HG03342 (cell line): ENCODE measurements at regions not wholly inside any gene's neighbourhood (a gene's known extent, or its start where the extent isn't known, plus 50 kb on each side); places are given as distances from the start of the nearest gene placed in this dataset.
"Not testable (repeated sequence)": the region's sequence is repeated elsewhere in the genome, so short reads cannot be mapped to it uniquely, and the experiment has no call there.

Experiments
- ATAC-seq: cut with Tn5 transposase; IDR thresholded peaks from one replicate; pipeline ENCODE4 v1.9.1; 2021; ENCODE audit warnings: mild to moderate bottlenecking, moderate library complexity; ENCODE audit not compliant: unreplicated experiment

DNA sequence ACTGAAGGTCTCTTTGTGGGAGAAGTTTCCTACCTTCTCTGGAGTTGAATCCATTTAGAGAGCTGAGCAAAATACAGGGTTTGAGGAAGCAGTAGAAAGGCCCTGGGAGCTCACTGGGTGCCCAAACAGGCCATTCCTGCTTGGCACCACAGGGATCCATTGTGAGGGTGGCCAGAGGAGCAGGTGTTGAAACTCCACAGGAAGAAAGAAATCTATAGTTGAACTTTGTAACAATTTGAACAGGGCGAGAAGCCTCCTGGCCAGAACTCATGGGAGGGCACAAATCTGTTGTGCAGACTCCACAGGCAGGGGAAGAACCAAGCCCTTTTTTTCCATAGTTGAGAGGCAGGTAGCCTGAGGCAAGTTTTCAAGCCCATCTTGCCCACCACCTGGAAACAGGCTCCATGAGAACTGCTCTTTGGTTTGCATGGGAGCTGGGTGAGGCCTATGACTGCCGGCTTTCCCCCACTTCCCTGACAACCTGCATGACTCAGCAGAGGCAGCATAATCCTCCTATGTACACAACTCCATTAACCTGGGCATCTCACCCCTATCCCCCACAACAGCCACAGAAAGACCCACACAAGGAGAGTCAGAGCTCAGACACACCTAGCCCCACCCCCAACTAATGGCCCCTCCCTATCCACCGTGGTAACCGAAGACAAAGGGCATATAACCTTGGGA lies 1053.0 kb downstream of the TSN start:
- no peak for ATAC-seq

DNA sequence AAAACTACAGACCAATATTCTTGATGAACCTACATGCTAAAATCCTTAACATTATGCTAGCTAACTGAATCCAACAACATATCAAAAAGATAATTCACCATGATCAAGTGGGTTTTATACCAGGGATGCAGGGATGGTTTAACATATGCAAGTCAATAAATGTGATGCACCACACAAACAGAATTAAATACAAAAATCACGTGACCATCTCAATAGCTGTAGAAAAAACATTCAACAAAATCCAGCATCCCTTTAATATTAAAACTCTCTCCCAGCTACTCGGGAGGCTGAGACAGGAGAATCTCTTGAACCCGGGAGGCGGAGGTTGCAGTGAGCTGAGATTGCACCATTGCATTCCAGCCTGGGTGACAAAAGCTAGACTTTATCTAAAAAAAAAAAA lies 1056.8 kb downstream of the TSN start:
- not testable (repeated sequence) for ATAC-seq

DNA sequence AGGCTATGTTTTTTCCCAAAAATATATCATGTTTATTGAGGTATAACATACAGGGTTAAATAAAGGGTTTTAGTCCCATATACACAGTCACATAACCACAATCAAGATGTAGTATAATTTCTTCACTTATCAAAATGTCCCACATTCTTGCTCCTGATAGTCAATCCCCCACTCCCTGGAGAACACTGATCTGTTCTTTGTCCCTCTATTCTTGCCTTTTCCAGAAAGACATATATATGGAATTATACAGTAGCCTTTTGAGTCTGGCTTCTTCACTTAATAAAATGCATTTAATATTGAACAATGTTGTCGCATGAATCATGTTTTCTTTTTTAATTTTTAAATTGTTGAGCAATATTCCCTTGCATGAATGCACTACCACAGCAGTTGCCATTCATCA lies 1059.7 kb downstream of the TSN start:
- no peak for ATAC-seq

DNA sequence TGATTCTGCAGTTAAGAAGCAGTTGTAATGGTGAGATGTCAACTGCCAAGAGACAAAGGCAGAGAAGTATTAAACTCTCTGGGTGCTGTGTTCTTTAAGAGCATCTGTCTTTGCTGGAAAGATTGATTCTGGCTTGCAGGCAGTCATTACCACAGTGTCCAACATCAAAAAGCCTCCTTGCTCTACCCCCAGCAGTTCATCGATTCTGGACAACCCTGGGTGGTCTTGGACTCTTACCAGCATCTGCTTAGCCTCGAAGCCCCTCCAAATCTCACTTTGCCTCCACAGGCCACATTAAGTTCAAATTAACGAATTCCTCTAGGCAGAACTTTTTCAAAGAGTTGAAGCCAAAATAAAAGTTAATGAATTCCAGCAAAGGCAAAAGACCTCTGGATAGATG lies 1061.4 kb downstream of the TSN start:
- no peak for ATAC-seq

- ATAC-seq, result no peak
Measured at GRCh38 chr2:122822319-122822718, 1066.9 kb downstream of the TSN start.

DNA sequence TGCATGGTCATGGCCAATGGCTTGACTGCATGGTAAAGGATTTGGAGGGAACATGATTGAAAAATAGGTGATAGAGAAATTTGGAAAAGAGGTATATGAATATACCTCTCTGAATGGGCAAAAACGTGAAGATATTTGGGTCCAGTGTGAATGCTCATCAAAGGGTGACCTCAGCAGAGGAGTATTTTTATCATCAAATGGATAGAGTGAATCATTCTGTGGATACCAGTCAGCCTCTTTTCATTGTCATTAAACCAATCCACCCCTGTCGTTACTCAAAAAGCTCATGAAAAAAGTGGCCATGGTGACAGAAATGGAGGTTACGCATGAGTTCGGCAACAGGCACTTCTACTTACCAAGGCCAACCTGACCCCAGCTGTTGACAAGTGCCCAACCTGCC lies 1074.7 kb downstream of the TSN start:
- no peak for ATAC-seq

GRCh38 chr2:122831649-122832048 lies 1076.2 kb downstream of the TSN start:
- ATAC-seq, result no peak

DNA sequence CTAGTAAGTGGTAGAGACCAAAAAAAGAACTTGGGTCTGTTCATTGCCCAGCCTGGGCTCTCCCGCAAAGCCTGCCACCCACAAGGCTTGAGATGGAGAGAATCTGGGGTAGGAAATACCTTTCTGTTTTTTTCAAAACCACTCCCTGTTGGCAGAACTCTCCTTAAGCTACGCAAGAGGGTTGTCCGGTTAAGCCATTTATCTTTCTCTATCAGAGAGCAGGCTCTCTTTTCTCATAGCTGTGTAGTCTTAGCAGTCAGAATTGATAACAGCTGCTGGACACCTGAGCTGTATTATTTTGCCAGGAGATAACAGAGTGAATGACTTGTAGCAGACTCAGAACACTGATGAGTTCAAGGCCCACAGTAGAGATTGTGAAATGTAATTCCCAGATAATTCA lies 1088.1 kb downstream of the TSN start:
- ATAC-seq, result no peak

DNA sequence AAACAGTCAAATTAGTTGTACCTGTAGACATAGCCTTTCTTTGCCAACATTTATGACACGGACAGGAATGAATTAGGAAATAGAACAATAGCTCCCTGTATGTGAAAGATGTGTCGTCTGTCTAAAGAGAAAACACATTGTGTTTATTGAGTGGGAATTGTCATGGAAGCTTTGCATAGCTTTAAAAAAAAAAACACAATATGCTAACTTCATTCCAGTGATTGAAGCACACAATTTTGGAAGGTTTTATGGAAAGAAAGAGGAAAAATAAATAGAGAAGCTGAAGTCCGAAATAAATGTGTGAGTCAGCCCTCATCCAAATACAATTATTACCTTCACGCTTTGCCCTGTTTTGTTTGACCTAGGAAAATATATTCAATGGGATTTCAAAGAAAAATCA lies 1095.7 kb downstream of the TSN start:
- no peak for ATAC-seq

GRCh38 chr2:122851972-122852531 lies 1096.6 kb downstream of the TSN start:
- ATAC-seq, result no peak

GRCh38 chr2:122856696-122857095 lies 1101.2 kb downstream of the TSN start:
- no peak for ATAC-seq

GRCh38 chr2:122858075-122858702 lies 1102.7 kb downstream of the TSN start:
- no peak for ATAC-seq

DNA sequence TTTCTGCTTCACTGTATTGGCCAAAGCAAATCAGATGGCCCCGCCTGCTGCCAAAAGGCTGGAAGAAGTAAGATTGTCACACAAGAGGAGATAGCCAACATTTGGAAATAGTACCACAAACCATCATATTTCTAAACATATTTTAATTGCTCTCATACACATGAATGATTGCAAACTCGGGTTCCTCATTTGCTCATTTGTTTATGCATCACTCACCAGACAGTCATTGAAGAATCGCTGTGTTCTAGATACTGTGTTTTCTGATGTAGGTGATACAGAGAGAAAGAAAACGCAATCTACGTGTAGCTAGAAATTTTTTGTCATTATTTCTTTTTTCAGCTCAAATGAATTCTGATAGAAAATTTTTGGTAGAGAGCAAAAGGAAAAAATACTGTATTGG lies 1103.4 kb downstream of the TSN start:
- no peak for ATAC-seq

DNA sequence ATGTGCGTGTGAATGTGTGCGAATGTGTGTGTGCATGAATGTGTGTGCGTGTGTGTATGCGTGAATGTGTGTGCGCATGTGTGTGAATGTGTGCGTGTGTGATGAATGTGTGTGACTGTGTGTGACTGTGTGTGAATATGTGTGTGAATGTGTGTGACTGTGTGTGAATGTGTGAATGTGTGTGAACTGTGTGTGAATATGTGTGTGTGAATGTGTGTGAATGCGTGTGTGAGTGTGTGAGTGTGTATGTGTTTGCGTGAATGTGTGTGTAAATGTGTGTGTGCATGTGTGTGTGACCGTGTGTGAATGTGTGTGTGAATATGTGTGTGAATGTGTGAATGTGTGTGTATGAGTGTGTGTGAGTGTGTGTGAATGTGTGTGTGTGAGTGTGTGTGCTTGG lies 1103.8 kb downstream of the TSN start:
- no peak for ATAC-seq

DNA sequence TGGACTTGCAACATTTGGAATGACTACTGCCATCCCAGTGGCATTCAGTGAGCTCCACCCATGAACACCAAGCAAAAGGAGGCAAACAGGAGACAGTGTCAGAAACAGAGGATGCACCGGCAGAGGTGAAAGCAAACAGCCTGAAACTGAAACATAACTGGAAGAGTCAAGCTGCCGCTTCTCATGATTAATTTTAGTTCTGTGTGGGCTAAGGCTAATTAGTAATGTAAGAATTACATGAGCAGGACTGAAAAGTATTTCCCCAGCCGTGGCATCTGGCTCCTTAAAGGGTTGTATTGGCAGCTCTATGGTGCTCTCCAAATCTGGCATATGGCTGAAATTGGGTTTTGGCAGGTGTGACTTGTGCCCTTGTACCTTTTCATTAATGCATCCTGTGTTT lies 1108.1 kb downstream of the TSN start:
- no peak for ATAC-seq

DNA sequence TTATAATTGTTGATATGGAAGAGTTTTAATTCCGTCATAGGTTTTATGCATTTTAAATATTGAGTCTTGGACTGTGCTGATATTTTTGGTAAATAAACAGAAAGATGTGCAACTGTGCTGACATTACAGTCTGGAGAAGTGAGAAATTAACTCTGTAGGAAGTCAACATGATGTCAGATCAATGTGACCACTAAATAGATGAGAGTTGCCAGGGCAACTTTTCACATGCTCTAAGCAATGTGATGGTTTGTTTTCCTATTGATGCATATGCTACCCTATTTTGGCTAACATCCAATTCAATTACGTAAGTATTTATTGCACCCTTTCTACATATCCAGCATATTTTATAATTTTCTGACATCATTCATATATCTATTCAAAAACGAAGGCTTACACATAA lies 1109.3 kb downstream of the TSN start:
- ATAC-seq, result no peak

DNA sequence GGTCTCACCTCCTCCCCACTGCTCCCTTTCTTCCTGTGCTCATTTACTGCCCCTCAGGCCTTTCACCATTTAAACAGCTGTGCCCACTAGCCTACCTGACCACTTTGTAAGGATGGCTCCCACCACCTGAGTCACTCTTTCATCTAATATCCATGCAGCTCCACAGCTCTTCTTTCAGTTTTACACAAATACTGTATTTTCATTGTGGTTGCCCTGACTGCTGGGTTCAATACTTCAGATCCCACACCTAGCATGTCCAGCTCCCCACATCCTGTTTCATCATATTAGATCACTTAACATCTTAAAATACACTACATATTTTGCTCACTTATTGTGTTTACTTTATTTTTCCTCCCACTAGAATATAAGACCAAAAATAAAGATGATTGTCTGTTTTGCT lies 1110.6 kb downstream of the TSN start:
- ATAC-seq, result no peak

DNA sequence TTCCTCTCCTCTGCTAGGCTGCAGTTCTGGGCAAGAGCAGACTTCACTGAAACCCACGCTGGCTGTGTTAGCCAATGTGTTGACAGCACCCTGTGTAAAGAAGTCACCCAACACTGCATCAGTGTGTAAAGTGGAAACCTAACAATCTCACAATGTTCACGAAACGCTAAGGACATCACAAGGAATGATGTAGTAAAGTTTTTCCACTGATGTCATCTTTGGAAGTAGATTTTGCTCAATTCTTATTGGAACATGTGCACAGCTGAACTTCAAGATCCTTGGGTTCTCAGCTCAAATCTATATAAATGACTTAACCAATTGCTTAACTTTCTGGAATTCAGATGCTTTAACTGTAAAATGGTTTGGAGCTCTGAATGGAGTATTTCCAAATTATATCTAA lies 1112.5 kb downstream of the TSN start:
- ATAC-seq, result no peak

GRCh38 chr2:122868646-122869275 lies 1113.3 kb downstream of the TSN start:
- ATAC-seq, result no peak

DNA sequence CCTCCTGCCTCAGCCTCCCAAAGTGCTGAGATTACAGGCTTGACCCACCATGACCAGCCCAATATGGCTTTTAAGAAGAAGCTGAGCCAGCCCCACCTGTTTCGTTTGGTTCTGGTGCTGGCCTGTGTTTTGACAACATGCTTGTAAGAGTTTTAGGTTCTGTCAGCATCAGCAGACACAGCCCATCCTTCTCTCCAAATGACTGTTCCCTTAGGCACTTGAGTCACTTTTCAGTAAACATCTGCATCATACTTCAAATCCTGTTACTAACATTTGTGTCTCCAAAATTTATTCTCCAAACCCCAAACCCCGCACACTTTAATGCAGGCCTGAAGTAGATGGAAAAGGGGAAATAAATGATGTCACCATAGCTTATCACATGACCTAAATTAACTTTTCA lies 1118.5 kb downstream of the TSN start:
- no peak for ATAC-seq

DNA sequence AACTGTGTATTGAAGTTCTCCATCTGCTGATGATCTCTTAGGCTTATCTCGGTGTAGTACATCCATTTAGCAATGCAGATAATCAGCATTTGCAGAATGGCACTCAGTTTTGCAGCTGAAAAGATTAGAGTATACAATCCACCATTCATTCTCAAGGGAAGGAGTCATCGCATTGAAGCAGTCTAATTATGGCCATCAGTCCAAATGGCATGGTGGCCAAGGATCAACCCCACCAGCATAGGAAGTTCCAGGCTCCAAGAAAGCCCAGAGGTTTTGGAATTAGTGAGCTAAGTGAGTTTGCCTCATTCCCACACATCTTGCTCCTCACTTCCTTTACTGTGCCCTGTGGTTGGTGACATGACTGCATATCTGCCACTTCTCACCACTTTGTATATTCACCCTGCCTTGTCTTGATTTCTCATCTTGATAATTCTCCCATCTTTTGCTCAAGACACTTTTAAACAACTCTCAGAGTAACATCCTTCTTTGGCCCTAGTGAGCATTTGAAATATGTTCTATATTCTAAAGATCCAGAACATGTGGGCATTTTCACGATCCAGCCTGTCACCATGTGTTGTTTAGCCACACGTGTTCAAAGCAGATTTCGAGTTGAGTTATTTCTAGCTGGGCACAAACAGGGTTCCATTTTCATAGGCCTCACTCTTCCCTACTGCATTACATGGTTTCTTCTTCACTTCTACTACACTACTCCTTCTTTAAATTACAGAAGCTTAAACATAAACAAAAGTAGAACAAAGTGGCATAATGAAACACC lies 1119.8 kb downstream of the TSN start:
- ATAC-seq, result no peak
